Neural progenitor cell (in vitro differentiated cells): ENCODE measurements at regions not wholly inside any gene's neighbourhood (a gene's known extent, or its start where the extent isn't known, plus 50 kb on each side); places are given as distances from the start of the nearest gene placed in this dataset.

Experiments used
- CTCF ChIP-seq: fragments of 200-600 bp; sonication (generic); IDR thresholded peaks from 2 replicates; pipeline ENCODE4 v1.5.1; 2017; ENCODE audit warnings: antibody characterized with exemption, mild to moderate bottlenecking
- EZH2 ChIP-seq: fragments of 200-600 bp; sonication (generic); IDR thresholded peaks from 2 replicates; pipeline ENCODE4 v1.6.1; 2017; ENCODE audit warnings: antibody characterized with exemption, mild to moderate bottlenecking, moderate library complexity
- EZH2phosphoT487 ChIP-seq: fragments of 200-600 bp; sonication (generic); IDR thresholded peaks from 2 replicates; pipeline ENCODE4 v1.6.1; 2017; ENCODE audit warnings: antibody characterized with exemption

GRCh38 chr1:217230412-217230811 lies 400.5 kb downstream of the GPATCH2 start:
- TF ChIP-seq CTCF (no peak), EZH2 (no peak), EZH2phosphoT487 (no peak)
